Endothelial cell of umbilical vein (primary cell): ENCODE measurements at regions not wholly inside any gene's neighbourhood (a gene's known extent, or its start where the extent isn't known, plus 50 kb on each side); places are given as distances from the start of the nearest gene placed in this dataset.

Experiments used
- BruUV-seq: library from RNA; stranded (reverse); fragments of 400-500 nt; replicated peaks from 2 replicates; lab custom pipeline; 2021; lab: Mats Ljungman, UMichigan
- CTCF ChIA-PET: fragments of 300-600, 350-600 bp; sonication (Branson Sonifier 250); formaldehyde crosslinking; loops from one replicate; lab custom pipeline; 2021; ENCODE audit warnings: antibody characterized with exemption, inconsistent platforms; lab: Charles Lee
- POLR2A ChIA-PET: fragments of 300-600, 350-600 bp; sonication (Branson Sonifier 250); formaldehyde crosslinking; loops from one replicate; lab custom pipeline; 2021; ENCODE audit warnings: antibody characterized with exemption, inconsistent platforms; lab: Charles Lee
- DNase-seq: peaks from one replicate; pipeline ENCODE4 v3.0.0-alpha.2; 2011; ENCODE audit warnings: low read depth, low spot score
- FAIRE-seq: peaks from 2 replicates; lab custom pipeline; 2011; peaks lifted over from hg19 to GRCh38; lab: Jason Lieb, UNC
- H2AFZ ChIP-seq: 2 replicates; pipeline ENCODE4 v1.6.0; 2012; ENCODE audit warnings: low read depth, low read length, control low read depth, inconsistent platforms
- H3K27ac ChIP-seq: 2 replicates; pipeline ENCODE4 v1.5.1; 2011; ENCODE audit warnings: low read depth, mild to moderate bottlenecking, control low read depth, low read length, moderate library complexity; ENCODE audit not compliant: insufficient read depth
- H3K27me3 ChIP-seq, 2 experiments: 2 replicates each; pipeline versions ENCODE4 v1.6.0 to v1.6.1; 2011; ENCODE audit warnings: low read length in 2 of 2, mixed read lengths in 1 of 2; ENCODE audit not compliant: control insufficient read depth in 2 of 2, insufficient read depth in 2 of 2
- H3K36me3 ChIP-seq, 2 experiments: 2 replicates in 1 of 2; 3 replicates in 1 of 2; pipeline ENCODE4 v1.5.1; 2011; ENCODE audit warnings: low read length in 2 of 2, mild to moderate bottlenecking in 1 of 2, moderate library complexity in 1 of 2; ENCODE audit not compliant: control insufficient read depth in 2 of 2, insufficient read depth in 2 of 2; ENCODE audit errors: extremely low read depth in 1 of 2
- H3K4me1 ChIP-seq: 3 replicates; pipeline ENCODE4 v1.5.1; 2011; ENCODE audit warnings: mild to moderate bottlenecking, low read length; ENCODE audit not compliant: control insufficient read depth, insufficient read depth; ENCODE audit errors: extremely low read depth
- H3K4me2 ChIP-seq: 2 replicates; pipeline ENCODE4 v1.6.1; 2011; ENCODE audit warnings: low read length, control low read depth, mixed read lengths; ENCODE audit not compliant: insufficient read depth
- H3K4me3 ChIP-seq, 3 experiments: fragments of 200-600 bp in 1 of 3; sonication (generic), shearing (Covaris generic) in 1 of 3; replicated peaks in 1 of 3; 2 replicates each; pipeline ENCODE4 v1.5.1; 2011 to 2016; ENCODE audit warnings: control low read depth in 3 of 3, low read length in 3 of 3, mild to moderate bottlenecking in 2 of 3, inconsistent platforms in 1 of 3, low read depth in 1 of 3, moderate library complexity in 1 of 3; ENCODE audit not compliant: insufficient read depth in 1 of 3
- H3K79me2 ChIP-seq: 2 replicates; pipeline ENCODE4 v1.6.0; 2012; ENCODE audit warnings: low read length, inconsistent platforms; ENCODE audit not compliant: control insufficient read depth, insufficient read depth
- H3K9ac ChIP-seq: replicated peaks from 2 replicates; pipeline ENCODE3; 2011; ENCODE audit warnings: low read length, control low read depth; ENCODE audit not compliant: insufficient read depth; ENCODE audit errors: extremely low read depth
- H3K9me1 ChIP-seq: replicated peaks from 3 replicates; pipeline ENCODE4 v1.6.0; 2011; ENCODE audit warnings: mild to moderate bottlenecking, low read length; ENCODE audit not compliant: control insufficient read depth, insufficient read depth; ENCODE audit errors: extremely low read depth
- H3K9me3 ChIP-seq: replicated peaks from 2 replicates; pipeline ENCODE4 v1.5.1; 2012; ENCODE audit warnings: low read length, inconsistent platforms; ENCODE audit not compliant: control insufficient read depth, insufficient read depth
- H4K20me1 ChIP-seq: replicated peaks from 2 replicates; pipeline ENCODE3; 2011; ENCODE audit warnings: mild to moderate bottlenecking, low read length; ENCODE audit not compliant: control insufficient read depth, insufficient read depth; ENCODE audit errors: extremely low read depth
- EZH2 ChIP-seq: IDR thresholded peaks from 2 replicates; pipeline ENCODE4 v1.6.1; 2012; ENCODE audit warnings: borderline replicate concordance, low read depth, mild to moderate bottlenecking, moderate library complexity, low read length, inconsistent platforms; ENCODE audit not compliant: severe bottlenecking
- FOS ChIP-seq: IDR thresholded peaks from 2 replicates; pipeline ENCODE4 v1.6.1; 2011; ENCODE audit warnings: mild to moderate bottlenecking, low read length, moderate library complexity, borderline replicate concordance; ENCODE audit not compliant: insufficient read depth
- GATA2 ChIP-seq: IDR thresholded peaks from 2 replicates; pipeline ENCODE4 v1.7.0; 2011; ENCODE audit warnings: low read depth, mild to moderate bottlenecking, moderate library complexity, mixed read lengths, low read length; ENCODE audit not compliant: insufficient read length, insufficient read depth
- JUN ChIP-seq: IDR thresholded peaks from 2 replicates; pipeline ENCODE4 v1.6.1; 2011; ENCODE audit warnings: borderline replicate concordance, low read depth; ENCODE audit not compliant: insufficient read length, insufficient read depth
- MYC ChIP-seq: IDR thresholded peaks from one replicate; pipeline ENCODE4 v1.6.1; 2011; ENCODE audit warnings: mild to moderate bottlenecking, low read depth, low read length
- POLR2A ChIP-seq: IDR thresholded peaks from 2 replicates; pipeline ENCODE4 v1.6.1; 2012; ENCODE audit warnings: low read depth, mild to moderate bottlenecking, control low read depth, low read length
- POLR2AphosphoS5 ChIP-seq: IDR thresholded peaks from 2 replicates; pipeline ENCODE4 v1.6.1; 2012; ENCODE audit warnings: low read depth, mild to moderate bottlenecking, control low read depth, low read length, moderate library complexity; ENCODE audit not compliant: insufficient read depth
- dilution Hi-C: fragments of 300-500 bp; cut with MboI; formaldehyde crosslinking; loops from one replicate; pipeline ENCODE4 v1.15.0; 2019; ENCODE audit warnings: low sequenced_read_pairs; ENCODE audit not compliant: extremely low pct_ligation_motif_present
- intact Hi-C: fragments of 100-400 bp; cut with micrococcal nuclease; formaldehyde crosslinking; loops from one replicate; pipeline ENCODE4 v1.10.0; 2022
- TF ChIP-seq, protein P1 (sequence below), 2 donors: IDR thresholded peaks; 1 replicate in 1 of 2; 2 replicates in 1 of 2; pipeline ENCODE4 v1.5.1; 2011; ENCODE audit warnings: low read length in 2 of 2, mild to moderate bottlenecking in 2 of 2, moderate library complexity in 2 of 2, control low read depth in 1 of 2, inconsistent platforms in 1 of 2, low read depth in 1 of 2; ENCODE audit not compliant: insufficient read depth in 1 of 2; ENCODE audit errors: extremely low read depth in 1 of 2
- TF ChIP-seq, protein P2 (sequence below): IDR thresholded peaks from 2 replicates; pipeline ENCODE4 v1.6.1; 2011; ENCODE audit not compliant: insufficient read depth, insufficient read length

DNA sequence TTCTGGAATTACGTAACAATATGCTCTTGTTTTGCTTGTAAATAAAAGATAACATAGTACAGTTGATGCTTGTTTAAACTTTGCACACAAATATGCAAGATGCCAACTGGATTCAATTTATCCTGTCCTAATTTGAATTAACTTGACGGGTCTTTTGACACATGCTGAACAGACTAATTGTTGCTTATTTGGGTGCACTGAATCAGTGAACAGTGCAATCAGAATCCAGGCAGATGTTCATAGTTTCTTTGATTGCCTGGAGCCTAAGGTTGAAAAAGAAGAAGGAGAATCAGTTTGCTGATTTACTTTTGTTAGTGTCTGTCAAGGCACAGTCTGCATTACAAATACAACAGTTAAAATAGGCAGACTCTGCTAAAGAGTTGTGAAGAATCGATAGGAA is 307.9 kb downstream of the COL11A1 start:
- H2AFZ ChIP-seq = no peak overlapping the region
- no peaks in the 10 kb centered on the region for H3K9me3 ChIP-seq
- intact Hi-C loops = no loop called here
- no peaks in the 10 kb centered on the region for H4K20me1 ChIP-seq
- dilution Hi-C loops = no loop called here
- FAIRE-seq (no peak), DNase-seq (no peak)
- no peaks in the 10 kb centered on the region for H3K36me3 ChIP-seq
- H3K4me1 ChIP-seq = no peaks in the 10 kb centered on the region
- no peaks in the 10 kb centered on the region for H3K79me2 ChIP-seq
- H3K27ac ChIP-seq = no peak overlapping the region
- ChIA-PET CTCF (no interaction called here), POLR2A (no interaction called here)
- H3K4me2 ChIP-seq = no peak overlapping the region
- no peaks in the 10 kb centered on the region for H3K27me3 ChIP-seq
- BruUV-seq = no TSS peak
- no peak overlapping the region for H3K4me3 ChIP-seq
- H3K9me1 ChIP-seq = no peaks in the 10 kb centered on the region
- TF ChIP-seq GATA2 (no peak), MYC (no peak), JUN (no peak), POLR2AphosphoS5 (no peak), EZH2 (no peak), POLR2A (no peak), FOS (no peak)
- TF ChIP-seq, protein P1, sequence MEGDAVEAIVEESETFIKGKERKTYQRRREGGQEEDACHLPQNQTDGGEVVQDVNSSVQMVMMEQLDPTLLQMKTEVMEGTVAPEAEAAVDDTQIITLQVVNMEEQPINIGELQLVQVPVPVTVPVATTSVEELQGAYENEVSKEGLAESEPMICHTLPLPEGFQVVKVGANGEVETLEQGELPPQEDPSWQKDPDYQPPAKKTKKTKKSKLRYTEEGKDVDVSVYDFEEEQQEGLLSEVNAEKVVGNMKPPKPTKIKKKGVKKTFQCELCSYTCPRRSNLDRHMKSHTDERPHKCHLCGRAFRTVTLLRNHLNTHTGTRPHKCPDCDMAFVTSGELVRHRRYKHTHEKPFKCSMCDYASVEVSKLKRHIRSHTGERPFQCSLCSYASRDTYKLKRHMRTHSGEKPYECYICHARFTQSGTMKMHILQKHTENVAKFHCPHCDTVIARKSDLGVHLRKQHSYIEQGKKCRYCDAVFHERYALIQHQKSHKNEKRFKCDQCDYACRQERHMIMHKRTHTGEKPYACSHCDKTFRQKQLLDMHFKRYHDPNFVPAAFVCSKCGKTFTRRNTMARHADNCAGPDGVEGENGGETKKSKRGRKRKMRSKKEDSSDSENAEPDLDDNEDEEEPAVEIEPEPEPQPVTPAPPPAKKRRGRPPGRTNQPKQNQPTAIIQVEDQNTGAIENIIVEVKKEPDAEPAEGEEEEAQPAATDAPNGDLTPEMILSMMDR (IDR thresholded peaks at IDR 0.05; ENCODE audit: extremely low read depth in 1 of 2, insufficient read depth in 1 of 2, low read depth in 1 of 2, low read length in 2 of 2) = no peak
- TF ChIP-seq, protein P2, sequence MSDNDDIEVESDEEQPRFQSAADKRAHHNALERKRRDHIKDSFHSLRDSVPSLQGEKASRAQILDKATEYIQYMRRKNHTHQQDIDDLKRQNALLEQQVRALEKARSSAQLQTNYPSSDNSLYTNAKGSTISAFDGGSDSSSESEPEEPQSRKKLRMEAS = no peak
- no peak overlapping the region for H3K9ac ChIP-seq
